ENCODE measurements at regions not wholly inside any gene's neighbourhood (a gene's known extent, or its start where the extent isn't known, plus 50 kb on each side); places are given as distances from the start of the nearest gene placed in this dataset.

GRCh38 chr7:68977385-68978055, 620.8 kb upstream of the AUTS2 start:
- no peak for TF ChIP-seq POLR2A (IDR thresholded peaks at IDR 0.05)
- no peak for TF ChIP-seq POLR2AphosphoS5 (IDR thresholded peaks at IDR 0.05)
- TF ChIP-seq, protein P1, sequence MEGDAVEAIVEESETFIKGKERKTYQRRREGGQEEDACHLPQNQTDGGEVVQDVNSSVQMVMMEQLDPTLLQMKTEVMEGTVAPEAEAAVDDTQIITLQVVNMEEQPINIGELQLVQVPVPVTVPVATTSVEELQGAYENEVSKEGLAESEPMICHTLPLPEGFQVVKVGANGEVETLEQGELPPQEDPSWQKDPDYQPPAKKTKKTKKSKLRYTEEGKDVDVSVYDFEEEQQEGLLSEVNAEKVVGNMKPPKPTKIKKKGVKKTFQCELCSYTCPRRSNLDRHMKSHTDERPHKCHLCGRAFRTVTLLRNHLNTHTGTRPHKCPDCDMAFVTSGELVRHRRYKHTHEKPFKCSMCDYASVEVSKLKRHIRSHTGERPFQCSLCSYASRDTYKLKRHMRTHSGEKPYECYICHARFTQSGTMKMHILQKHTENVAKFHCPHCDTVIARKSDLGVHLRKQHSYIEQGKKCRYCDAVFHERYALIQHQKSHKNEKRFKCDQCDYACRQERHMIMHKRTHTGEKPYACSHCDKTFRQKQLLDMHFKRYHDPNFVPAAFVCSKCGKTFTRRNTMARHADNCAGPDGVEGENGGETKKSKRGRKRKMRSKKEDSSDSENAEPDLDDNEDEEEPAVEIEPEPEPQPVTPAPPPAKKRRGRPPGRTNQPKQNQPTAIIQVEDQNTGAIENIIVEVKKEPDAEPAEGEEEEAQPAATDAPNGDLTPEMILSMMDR (IDR thresholded peaks at IDR 0.05) = no peak
